HG02571 (cell line): ENCODE measurements at regions not wholly inside any gene's neighbourhood (a gene's known extent, or its start where the extent isn't known, plus 50 kb on each side); places are given as distances from the start of the nearest gene placed in this dataset.
"Not testable (repeated sequence)": the region's sequence is repeated elsewhere in the genome, so short reads cannot be mapped to it uniquely, and the experiment has no call there.

Source experiments
- ATAC-seq: cut with Tn5 transposase; IDR thresholded peaks from one replicate; pipeline ENCODE4 v1.9.1; 2021; ENCODE audit warnings: mild to moderate bottlenecking, moderate library complexity; ENCODE audit not compliant: unreplicated experiment

- no peak for ATAC-seq
Observed at GRCh38 chrX:16319929-16320328, 152.6 kb downstream of the MAGEB17 start.

GRCh38 chrX:16320765-16321355 is 153.6 kb downstream of the MAGEB17 start:
- ATAC-seq = no peak

GRCh38 chrX:16333453-16333852 is 166.2 kb downstream of the MAGEB17 start:
- no peak for ATAC-seq

GRCh38 chrX:16335181-16335580 is 167.9 kb downstream of the MAGEB17 start:
- ATAC-seq = no peak

DNA sequence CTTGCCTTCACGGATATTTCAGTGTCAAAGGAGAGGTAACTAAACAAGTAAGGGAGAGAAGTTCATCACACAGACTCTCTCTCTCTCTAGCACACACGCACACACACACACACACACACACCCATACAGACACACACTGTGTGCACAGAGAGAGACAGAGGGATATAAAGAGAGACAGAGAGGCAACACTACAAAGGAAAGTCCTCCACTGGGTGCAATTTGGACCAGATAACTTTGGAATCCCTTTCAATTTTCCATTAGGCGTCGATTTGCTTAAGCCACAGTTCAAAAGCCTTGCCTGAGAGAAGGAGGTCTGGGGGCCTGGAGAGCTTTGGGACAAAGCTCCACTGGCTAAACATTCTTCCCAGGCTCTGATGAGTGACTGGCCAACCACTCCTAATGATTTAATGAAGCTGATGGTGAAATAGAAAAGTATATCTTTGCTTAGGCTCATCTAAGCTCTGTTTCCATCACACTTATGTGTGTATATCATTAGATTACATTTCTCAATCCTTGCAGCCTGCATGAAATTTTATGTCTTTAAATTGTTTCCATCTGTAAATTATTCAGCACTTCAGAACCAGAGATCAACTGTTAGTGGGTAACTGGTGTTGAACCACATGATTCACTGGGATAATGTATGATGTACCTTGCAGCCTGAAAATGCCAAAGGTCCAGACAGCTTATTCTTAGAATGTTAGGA is 180.8 kb downstream of the MAGEB17 start:
- ATAC-seq = no peak

GRCh38 chrX:16357902-16358301 is 190.6 kb downstream of the MAGEB17 start:
- no peak for ATAC-seq

DNA sequence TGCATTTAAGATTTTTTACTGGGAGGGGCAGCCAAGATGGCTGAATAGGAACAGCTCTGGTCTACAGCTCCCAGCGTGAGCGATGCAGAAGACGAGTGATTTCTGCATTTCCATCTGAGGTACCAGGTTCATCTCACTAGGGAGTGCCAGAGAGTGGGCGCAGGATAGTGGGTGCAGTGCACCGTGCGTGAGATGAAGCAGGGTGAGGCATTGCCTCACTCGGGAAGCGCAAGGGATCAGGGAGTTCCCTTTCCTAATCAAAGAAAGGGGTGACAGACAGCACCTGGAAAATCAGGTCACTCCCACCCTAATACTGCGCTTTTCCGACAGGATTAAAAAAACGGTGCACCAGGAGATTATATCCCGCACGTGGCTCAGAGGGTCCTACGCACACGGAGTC is 192.8 kb downstream of the MAGEB17 start:
- ATAC-seq = not testable (repeated sequence)

GRCh38 chrX:16368696-16369095 is 201.4 kb downstream of the MAGEB17 start:
- no peak for ATAC-seq

DNA sequence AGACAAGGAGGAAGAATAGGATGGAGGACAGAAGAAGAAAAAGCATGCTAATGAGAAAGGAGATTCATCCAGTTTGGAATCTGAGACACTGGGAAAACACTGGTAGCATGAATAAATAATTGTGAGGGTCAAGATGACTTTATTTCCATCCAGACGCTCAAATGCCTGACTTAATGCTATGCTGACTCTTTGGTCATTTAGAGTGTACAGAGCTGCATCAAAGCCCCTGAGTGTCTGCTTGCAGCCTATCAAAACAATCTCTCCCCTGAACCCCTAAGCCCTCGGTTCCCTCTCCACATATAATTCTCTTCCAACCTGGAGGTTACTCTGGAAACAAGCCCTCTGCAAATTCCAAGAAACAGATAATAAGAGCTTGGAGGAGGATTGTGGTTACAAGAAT is 208.8 kb downstream of the MAGEB17 start:
- no peak for ATAC-seq

GRCh38 chrX:16386126-16386525 is 218.8 kb downstream of the MAGEB17 start:
- ATAC-seq = no peak

DNA sequence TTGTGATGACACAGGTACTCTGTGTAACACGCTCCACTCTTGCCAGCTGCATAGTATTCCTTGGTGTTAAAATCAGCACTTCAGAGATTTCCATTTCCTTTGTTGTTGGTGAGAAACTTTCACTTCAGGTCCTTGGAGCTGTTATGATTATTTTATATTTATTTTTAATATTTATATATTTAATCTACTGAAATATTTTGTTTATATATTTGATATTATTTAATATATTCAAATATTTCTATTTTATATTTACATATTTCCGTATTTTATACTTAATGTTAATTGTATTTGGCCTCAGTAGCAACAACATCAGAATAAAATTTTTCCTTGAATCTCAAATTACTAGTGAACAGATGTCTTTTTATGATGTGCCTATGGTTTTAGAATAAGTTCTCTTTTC is 225.3 kb downstream of the MAGEB17 start:
- ATAC-seq = no peak

DNA sequence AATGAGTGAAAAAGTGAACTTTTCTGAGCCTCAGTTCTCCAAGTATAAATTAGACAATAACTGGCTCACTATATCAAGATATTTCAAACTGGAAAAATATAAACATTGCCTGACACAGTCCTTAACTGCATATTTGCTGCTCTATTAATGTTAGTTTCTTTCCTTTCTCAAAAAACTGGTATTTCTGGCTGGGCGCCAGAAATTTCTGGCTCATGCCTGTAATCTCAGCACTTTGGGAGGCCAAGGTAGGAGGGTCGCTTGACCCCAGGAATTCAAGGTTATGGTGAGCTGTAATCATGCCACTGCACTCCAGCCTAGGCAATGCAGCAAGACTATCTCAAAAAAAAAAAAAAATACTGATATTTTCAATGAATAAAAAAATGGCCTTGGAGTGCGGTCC is 227.0 kb downstream of the MAGEB17 start:
- ATAC-seq = no peak

DNA sequence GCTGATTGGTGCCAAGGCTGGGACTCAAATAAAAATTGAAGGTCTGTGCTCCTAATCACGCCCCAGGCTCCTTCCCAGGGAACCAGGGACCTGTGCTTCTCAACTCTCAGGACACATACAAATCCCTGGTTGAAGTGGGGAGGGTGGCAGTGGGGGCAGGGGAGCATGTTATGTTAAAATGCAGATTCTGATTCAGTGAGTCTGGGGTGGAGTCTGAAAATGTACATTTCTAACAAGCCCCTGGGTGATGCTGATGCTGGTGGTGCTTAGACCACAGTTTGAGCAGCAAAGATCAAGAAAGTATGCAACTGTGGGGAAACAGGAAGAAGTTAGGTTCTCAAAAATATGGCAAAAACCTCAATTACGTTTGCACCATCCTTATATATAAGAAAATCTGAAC is 236.5 kb downstream of the MAGEB17 start:
- ATAC-seq = no peak

DNA sequence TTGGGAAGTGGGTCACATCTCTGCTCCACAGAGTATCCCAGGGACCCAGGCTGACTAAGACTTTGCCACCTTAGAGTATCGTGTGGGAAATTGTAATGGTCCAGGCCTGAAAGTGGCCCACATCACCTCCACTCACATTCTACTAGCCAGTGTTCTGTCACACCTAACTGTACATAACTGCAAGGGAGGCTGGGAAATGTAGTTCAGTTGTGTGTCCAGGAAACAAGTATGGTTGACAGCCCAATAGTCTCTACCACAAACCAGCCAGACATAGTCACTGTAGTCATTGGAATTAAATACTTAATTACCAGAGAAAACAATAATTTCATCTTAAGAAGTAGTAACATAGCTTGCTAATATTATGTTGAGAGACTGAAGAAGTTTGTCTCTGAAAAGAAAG is 233.4 kb upstream of the S100G start:
- no peak for ATAC-seq

GRCh38 chrX:16418650-16419049 is 231.3 kb upstream of the S100G start:
- no peak for ATAC-seq

GRCh38 chrX:16427668-16428067 is 222.3 kb upstream of the S100G start:
- no peak for ATAC-seq

GRCh38 chrX:16429406-16429805 is 220.6 kb upstream of the S100G start:
- ATAC-seq = no peak

DNA sequence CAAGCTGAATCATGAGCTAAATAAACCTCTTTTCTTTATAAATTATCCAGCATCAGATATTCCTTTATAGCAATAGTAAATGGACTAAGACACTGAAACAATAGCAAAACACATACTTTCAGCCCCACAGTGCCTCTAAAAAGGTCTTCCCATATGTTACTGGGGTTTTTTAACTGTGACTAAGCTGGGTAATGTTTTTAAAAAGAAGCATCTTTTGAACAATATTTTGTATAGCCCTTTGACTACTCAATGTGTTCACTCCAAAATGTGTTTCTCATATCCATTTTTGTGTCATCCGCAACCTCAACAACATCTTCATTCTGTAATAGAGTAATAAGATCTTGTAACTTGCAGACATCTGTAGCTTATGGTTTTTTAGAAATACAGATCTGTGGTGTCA is 218.7 kb upstream of the S100G start:
- no peak for ATAC-seq

DNA sequence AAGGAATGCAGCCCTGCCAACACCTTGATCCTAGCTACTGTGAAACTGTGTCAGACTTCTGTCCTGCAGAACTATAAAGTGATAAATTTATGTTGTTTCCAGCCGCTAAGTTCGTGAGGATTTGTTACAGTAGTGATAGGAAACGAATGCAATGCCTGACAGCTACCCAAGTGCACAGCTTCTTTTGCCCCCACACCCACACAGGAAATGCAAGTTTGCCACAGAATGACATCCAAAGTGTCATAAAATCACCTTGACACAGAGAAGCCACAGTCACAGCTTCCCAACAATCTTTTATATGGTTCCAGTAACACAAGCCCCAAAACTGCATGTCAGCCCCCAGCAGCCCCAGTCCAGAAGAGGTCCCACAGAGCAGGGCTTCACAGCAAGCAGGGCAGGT is 216.9 kb upstream of the S100G start:
- ATAC-seq = no peak

DNA sequence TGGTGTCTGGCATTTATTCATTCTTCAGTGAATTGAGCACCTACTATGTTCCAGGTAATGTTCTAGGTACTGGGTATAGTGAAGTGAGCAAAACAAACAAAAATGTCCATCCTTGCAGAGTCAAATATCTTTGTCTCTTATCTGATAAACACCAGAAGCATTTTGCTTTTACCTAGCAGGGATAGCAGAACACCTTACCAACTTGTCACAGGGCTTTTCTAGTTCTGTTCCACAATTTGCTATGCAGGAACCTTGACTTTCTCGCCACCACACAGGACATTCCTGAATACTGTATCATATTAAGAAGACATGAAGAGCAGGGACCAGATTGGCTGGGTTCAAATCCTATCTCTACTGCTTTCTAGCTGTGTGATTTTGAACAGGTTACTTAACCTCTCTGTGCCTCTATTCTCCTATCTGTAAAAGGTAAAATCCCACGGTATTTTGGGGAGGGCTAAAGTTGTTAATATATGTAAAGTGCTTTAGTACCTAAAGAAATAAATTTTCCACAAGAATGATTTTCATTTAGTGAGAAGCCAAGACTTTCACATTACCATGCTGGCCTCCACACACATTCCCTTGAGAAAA is 214.5 kb upstream of the S100G start:
- ATAC-seq = no peak

- peak; percentile 65 for ATAC-seq
Observed at GRCh38 chrX:16436348-16437188, 213.4 kb upstream of the S100G start.

GRCh38 chrX:16440446-16440845 is 209.5 kb upstream of the S100G start:
- ATAC-seq = no peak
